ENCODE measurements at regions not wholly inside any gene's neighbourhood (a gene's known extent, or its start where the extent isn't known, plus 50 kb on each side); places are given as distances from the start of the nearest gene placed in this dataset.

DNA sequence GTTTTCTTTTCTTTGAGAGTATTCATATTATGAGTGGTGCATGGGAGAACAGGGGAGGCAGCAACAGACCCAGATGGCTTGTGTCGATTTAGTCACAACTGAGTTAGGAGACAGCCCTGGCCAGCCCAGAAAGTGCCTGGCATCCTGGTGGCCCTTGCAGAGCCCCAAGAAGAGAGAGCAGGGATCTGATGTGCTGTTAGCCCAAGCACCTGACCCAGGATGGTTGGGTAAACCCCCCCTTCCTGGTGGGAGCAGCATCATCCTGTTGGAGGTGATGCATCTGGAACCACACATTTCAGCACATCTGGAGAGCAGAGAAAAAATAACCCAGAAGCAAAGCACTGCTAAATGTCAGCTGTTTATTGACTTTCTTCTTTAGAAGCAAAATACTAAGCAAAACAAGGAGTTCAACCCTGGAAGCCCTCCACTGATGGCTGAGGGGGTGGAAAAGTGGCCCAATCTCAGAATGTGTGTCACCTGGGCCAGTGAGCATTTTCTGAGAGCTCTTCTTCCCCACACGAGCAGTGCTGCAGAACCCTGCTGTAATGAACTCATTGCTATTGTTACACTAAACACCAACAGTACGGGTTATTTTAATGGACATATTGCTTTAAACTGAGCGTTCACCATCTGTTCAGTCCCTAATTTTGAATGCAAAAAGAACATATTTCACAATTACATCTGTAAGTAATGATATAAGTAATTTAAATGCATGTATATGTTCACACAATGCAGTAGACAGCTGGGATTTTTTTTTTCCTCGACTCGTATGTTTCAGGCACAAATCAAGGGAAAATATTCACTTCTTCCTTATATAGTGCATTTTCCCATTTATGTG is 100.6 kb upstream of the SMIM21 start:
- TF ChIP-seq CTCF (IDR thresholded peaks at IDR 0.05; ENCODE audit: insufficient read depth, low read depth, low read length) = no peak
- no peak for TF ChIP-seq EZH2 (IDR thresholded peaks at IDR 0.05; ENCODE audit: insufficient read depth, low read length)

Data from astrocyte (in vitro differentiated cells and primary cell).